OCI-LY7 (cell line): ENCODE measurements at regions not wholly inside any gene's neighbourhood (a gene's known extent, or its start where the extent isn't known, plus 50 kb on each side); places are given as distances from the start of the nearest gene placed in this dataset.

ENCODE experiments used
- BruUV-seq: library from RNA; stranded (reverse); fragments of 400-500 nt; replicated peaks from 2 replicates; lab custom pipeline; 2021; lab: Mats Ljungman, UMichigan
- CTCF ChIA-PET: fragments of 300-600 bp; sonication (Branson Sonifier 250); formaldehyde crosslinking; loops from one replicate; lab custom pipeline; 2022; ENCODE audit warnings: antibody characterized with exemption; ENCODE audit not compliant: unreplicated experiment; lab: Charles Lee
- POLR2A ChIA-PET: fragments of 300-600 bp; sonication (Branson Sonifier 250); formaldehyde crosslinking; loops from one replicate; lab custom pipeline; 2022; ENCODE audit warnings: antibody characterized with exemption; lab: Charles Lee
- DNase-seq: peaks from one replicate; pipeline ENCODE4 v3.0.0-alpha.2; 2015; ENCODE audit warnings: low spot score
- H2AFZ ChIP-seq: fragments of 200-600 bp; sonication (generic), shearing (Covaris generic); 2 replicates; pipeline ENCODE4 v1.6.1; 2014; ENCODE audit warnings: mild to moderate bottlenecking, antibody characterized with exemption, low read length, moderate library complexity
- H3K27ac ChIP-seq: fragments of 200-600 bp; sonication (generic); 2 replicates; pipeline ENCODE4 v1.5.1; 2014; ENCODE audit warnings: mixed run types, low read depth, mild to moderate bottlenecking, moderate library complexity, low read length, inconsistent platforms; ENCODE audit not compliant: poor library complexity, severe bottlenecking
- H3K36me3 ChIP-seq: fragments of 200-600 bp; sonication (generic); 2 replicates; pipeline ENCODE4 v1.6.1; 2014; ENCODE audit warnings: mild to moderate bottlenecking, antibody characterized with exemption, low read length, moderate library complexity, mixed read lengths; ENCODE audit not compliant: insufficient read depth
- H3K4me1 ChIP-seq: fragments of 200-600 bp; sonication (generic); 2 replicates; pipeline ENCODE4 v1.5.1; 2014; ENCODE audit warnings: mild to moderate bottlenecking, low read length; ENCODE audit not compliant: insufficient read depth, poor library complexity, severe bottlenecking
- H3K4me2 ChIP-seq: fragments of 200-600 bp; sonication (generic); 2 replicates; pipeline ENCODE4 v1.6.1; 2014; ENCODE audit warnings: mild to moderate bottlenecking, low read length
- H3K4me3 ChIP-seq: fragments of 200-600 bp; sonication (generic); 2 replicates; pipeline ENCODE4 v1.5.1; 2014; ENCODE audit warnings: mild to moderate bottlenecking, low read depth, low read length; ENCODE audit not compliant: poor library complexity, severe bottlenecking
- H3K79me2 ChIP-seq: fragments of 200-600 bp; sonication (generic); 2 replicates; pipeline ENCODE4 v1.6.1; 2016; ENCODE audit warnings: low read depth, mild to moderate bottlenecking, low read length, moderate library complexity, mixed read lengths; ENCODE audit not compliant: insufficient read depth
- H3K9me2 ChIP-seq: fragments of 200-600 bp; sonication (generic); 2 replicates; pipeline ENCODE4 v1.6.1; 2016; ENCODE audit warnings: mild to moderate bottlenecking, low read length, mixed read lengths; ENCODE audit not compliant: insufficient read depth
- H3K9me3 ChIP-seq: fragments of 200-600 bp; sonication (generic); 2 replicates; pipeline ENCODE4 v1.6.1; 2014; ENCODE audit warnings: mild to moderate bottlenecking, mixed run types, low read length, mixed read lengths
- H4K20me1 ChIP-seq: fragments of 200-600 bp; sonication (generic); 2 replicates; pipeline ENCODE4 v1.6.1; 2014; ENCODE audit warnings: mild to moderate bottlenecking, antibody characterized with exemption, low read length, moderate library complexity, mixed read lengths; ENCODE audit not compliant: insufficient read depth
- EZH2phosphoT487 ChIP-seq: fragments of 200-600 bp; sonication (generic); IDR thresholded peaks from 2 replicates; pipeline ENCODE4 v1.6.1; 2018; ENCODE audit warnings: low read depth, borderline replicate concordance, mild to moderate bottlenecking, mixed run types, antibody characterized with exemption, low read length, moderate library complexity, mixed read lengths
- intact Hi-C: fragments of 100-400 bp; cut with micrococcal nuclease; formaldehyde crosslinking; loops from one replicate; pipeline ENCODE4 v1.10.0; 2022; ENCODE audit not compliant: unreplicated experiment
- TF ChIP-seq, protein P1 (sequence below): fragments of 200-600 bp; sonication (generic); conservative IDR thresholded peaks from 2 replicates; pipeline ENCODE4 v1.5.1; 2014; ENCODE audit warnings: mild to moderate bottlenecking, antibody characterized with exemption, low read length, moderate library complexity, mixed read lengths

DNA sequence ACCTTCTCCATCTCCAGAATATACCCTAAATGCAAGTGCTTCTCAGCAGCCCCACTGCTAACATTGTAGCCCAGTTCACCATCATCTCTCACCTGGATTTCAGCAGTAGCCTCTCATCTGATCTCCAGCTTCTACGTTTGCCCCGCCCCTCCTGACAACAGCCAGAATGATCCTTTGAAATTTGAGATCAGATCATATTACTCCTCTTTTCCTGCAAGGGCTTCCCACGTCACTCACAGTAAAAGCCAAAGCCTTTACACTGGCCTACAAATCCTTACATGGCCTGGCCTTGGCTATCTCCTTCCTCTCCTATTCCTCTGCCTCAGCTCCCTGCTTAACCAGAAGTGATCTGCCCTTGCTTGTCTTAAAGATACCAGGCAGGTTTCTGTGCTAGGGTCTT is 94.3 kb upstream of the NBEA start:
- no peak for DNase-seq
- ChIA-PET POLR2A (interaction anchor here (0.7 kb wide), 1 partner anchor 10 kb away, joined by 3 read pairs; no protein-coding TSS in a partner anchor), CTCF (no interaction called here)
- Histone ChIP-seq H3K27ac (no peak overlapping the region), H4K20me1 (no peaks in the 10 kb centered on the region), H3K36me3 (no peaks in the 10 kb centered on the region), H3K4me3 (no peak overlapping the region), H2AFZ (no peak overlapping the region), H3K9me2 (no peaks in the 10 kb centered on the region), H3K9me3 (no peaks in the 10 kb centered on the region), H3K4me2 (no peak overlapping the region), H3K4me1 (no peaks in the 10 kb centered on the region), H3K79me2 (no peaks in the 10 kb centered on the region)
- intact Hi-C loops = no loop called here
- TF ChIP-seq EZH2phosphoT487 = no peak
- TF ChIP-seq, protein P1, sequence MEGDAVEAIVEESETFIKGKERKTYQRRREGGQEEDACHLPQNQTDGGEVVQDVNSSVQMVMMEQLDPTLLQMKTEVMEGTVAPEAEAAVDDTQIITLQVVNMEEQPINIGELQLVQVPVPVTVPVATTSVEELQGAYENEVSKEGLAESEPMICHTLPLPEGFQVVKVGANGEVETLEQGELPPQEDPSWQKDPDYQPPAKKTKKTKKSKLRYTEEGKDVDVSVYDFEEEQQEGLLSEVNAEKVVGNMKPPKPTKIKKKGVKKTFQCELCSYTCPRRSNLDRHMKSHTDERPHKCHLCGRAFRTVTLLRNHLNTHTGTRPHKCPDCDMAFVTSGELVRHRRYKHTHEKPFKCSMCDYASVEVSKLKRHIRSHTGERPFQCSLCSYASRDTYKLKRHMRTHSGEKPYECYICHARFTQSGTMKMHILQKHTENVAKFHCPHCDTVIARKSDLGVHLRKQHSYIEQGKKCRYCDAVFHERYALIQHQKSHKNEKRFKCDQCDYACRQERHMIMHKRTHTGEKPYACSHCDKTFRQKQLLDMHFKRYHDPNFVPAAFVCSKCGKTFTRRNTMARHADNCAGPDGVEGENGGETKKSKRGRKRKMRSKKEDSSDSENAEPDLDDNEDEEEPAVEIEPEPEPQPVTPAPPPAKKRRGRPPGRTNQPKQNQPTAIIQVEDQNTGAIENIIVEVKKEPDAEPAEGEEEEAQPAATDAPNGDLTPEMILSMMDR = no peak
- BruUV-seq = no TSS peak

DNA sequence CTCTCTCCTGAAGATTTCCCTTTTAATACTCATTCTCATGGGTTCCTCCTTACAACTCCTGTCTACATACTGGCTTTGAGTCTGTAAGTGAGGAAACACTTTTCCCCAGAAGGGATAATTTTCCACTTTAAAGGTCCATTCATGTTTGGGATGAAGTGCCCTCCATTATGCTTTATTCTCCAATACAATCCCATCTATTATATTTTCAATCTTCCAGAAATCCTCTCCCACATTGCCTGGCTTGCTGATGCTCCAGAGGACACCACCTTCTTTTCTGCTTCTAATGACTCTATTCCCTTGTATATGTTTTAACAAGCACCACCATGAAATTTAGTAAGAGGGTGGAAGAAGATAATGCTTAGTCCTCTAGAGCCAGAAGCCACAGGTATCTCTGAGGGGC is 92.7 kb upstream of the NBEA start:
- DNase-seq = no peak
- CTCF ChIA-PET = no interaction called here
- Histone ChIP-seq H3K4me1 (no peaks in the 10 kb centered on the region), H3K9me3 (no peaks in the 10 kb centered on the region), H3K9me2 (no peaks in the 10 kb centered on the region), H2AFZ (no peak overlapping the region), H3K79me2 (no peaks in the 10 kb centered on the region), H4K20me1 (no peaks in the 10 kb centered on the region), H3K27ac (no peak overlapping the region), H3K36me3 (no peaks in the 10 kb centered on the region), H3K4me3 (no peak overlapping the region), H3K4me2 (no peak overlapping the region)
- TF ChIP-seq EZH2phosphoT487 = no peak
- TF ChIP-seq, protein P1 = no peak
- POLR2A ChIA-PET = no interaction called here
- intact Hi-C loops = no loop called here
- BruUV-seq = no TSS peak

DNA sequence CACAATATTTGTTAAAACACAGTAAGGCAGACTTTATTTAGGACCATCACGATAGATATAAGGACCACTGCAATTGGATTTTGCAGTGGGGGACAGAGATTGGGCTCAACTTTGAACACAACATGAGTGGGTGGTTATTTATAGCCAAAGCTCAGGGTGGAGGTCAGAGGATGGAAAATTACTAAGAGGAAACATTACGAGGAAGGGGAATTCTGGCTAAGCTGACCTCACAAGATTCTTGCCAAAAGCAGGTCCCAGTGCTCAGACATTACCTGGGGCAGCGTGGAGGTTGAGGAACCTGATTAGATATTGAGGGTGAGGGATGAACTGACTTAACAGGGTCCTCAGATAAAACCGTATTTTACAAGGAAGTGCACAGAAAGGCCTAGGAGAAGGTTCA is 88.9 kb upstream of the NBEA start:
- no peaks in the 10 kb centered on the region for H3K9me2 ChIP-seq
- no peaks in the 10 kb centered on the region for H4K20me1 ChIP-seq
- intact Hi-C loops = no loop called here
- H3K4me1 ChIP-seq = no peaks in the 10 kb centered on the region
- H2AFZ ChIP-seq = no peak overlapping the region
- no peaks in the 10 kb centered on the region for H3K79me2 ChIP-seq
- no peak overlapping the region for H3K4me2 ChIP-seq
- no peaks in the 10 kb centered on the region for H3K36me3 ChIP-seq
- BruUV-seq = no TSS peak
- ChIA-PET CTCF (no interaction called here), POLR2A (interaction anchor here (0.6 kb wide), 1 partner anchor 857 kb away, joined by 3 read pairs; no protein-coding TSS in a partner anchor)
- DNase-seq = no peak
- no peak overlapping the region for H3K4me3 ChIP-seq
- no peak overlapping the region for H3K27ac ChIP-seq
- TF ChIP-seq EZH2phosphoT487 = no peak
- TF ChIP-seq, protein P1 = no peak
- H3K9me3 ChIP-seq = no peaks in the 10 kb centered on the region
